IMR-90 (cell line): ENCODE measurements at regions not wholly inside any gene's neighbourhood (a gene's known extent, or its start where the extent isn't known, plus 50 kb on each side); places are given as distances from the start of the nearest gene placed in this dataset.

Source experiments
- ATAC-seq: fragments of 200-7000 bp; cut with Tn5 transposase; 2 replicates; pipeline ENCODE4 v1.9.1; 2020; ENCODE audit warnings: low read depth, mild to moderate bottlenecking, moderate library complexity
- BruUV-seq: library from RNA; stranded (reverse); fragments of 400-500 nt; replicated peaks from 2 replicates; lab custom pipeline; 2021; lab: Mats Ljungman, UMichigan
- CTCF ChIA-PET: fragments of 300-600 bp; formaldehyde crosslinking; extraction: SDS; loops from one replicate; lab custom pipeline; 2021; ENCODE audit warnings: antibody characterized with exemption; lab: Yijun Ruan, JAX
- POLR2A ChIA-PET: fragments of 300-600 bp; sonication (Branson Sonifier 250); formaldehyde crosslinking; loops from one replicate; lab custom pipeline; 2022; ENCODE audit warnings: antibody characterized with exemption; ENCODE audit not compliant: unreplicated experiment; lab: Charles Lee
- DNase-seq: peaks from one replicate; pipeline ENCODE4 v3.0.0; 2013
- H2AFZ ChIP-seq: replicated peaks from 2 replicates; pipeline ENCODE3; 2013; ENCODE audit warnings: low read length, mild to moderate bottlenecking; ENCODE audit not compliant: poor library complexity
- H2AK5ac ChIP-seq: 2 replicates; pipeline ENCODE4 v1.6.1; 2013; ENCODE audit warnings: low read depth, low read length, inconsistent platforms
- H2AK9ac ChIP-seq: replicated peaks from 2 replicates; pipeline ENCODE3; 2013; ENCODE audit warnings: mild to moderate bottlenecking, low read depth, low read length, moderate library complexity; ENCODE audit not compliant: poor library complexity
- H2BK120ac ChIP-seq: 2 replicates; pipeline ENCODE4 v1.6.1; 2013; ENCODE audit warnings: low read depth, low read length, inconsistent platforms
- H2BK15ac ChIP-seq: 3 replicates; pipeline ENCODE4 v1.6.1; 2013; ENCODE audit warnings: low read depth, low read length, inconsistent platforms
- H2BK20ac ChIP-seq: 2 replicates; pipeline ENCODE4 v1.6.1; 2013; ENCODE audit warnings: low read depth, mild to moderate bottlenecking, inconsistent platforms, low read length, moderate library complexity
- H2BK5ac ChIP-seq: 2 replicates; pipeline ENCODE4 v1.6.1; 2013; ENCODE audit warnings: mild to moderate bottlenecking, low read depth, low read length, inconsistent platforms; ENCODE audit not compliant: poor library complexity, severe bottlenecking
- H3K14ac ChIP-seq: replicated peaks from 2 replicates; pipeline ENCODE4 v1.6.1; 2013; ENCODE audit warnings: low read depth, low read length, inconsistent platforms
- H3K18ac ChIP-seq: 2 replicates; pipeline ENCODE4 v1.6.1; 2013; ENCODE audit warnings: low read depth, low read length, control low read depth
- H3K23ac ChIP-seq: 2 replicates; pipeline ENCODE4 v1.6.1; 2013; ENCODE audit warnings: low read depth, low read length, inconsistent platforms
- H3K27ac ChIP-seq: 2 replicates; pipeline ENCODE4 v1.5.1; 2013; ENCODE audit warnings: mild to moderate bottlenecking, control low read depth, low read length; ENCODE audit not compliant: insufficient read depth
- H3K27me3 ChIP-seq: 2 replicates; pipeline ENCODE4 v1.6.1; 2013; ENCODE audit warnings: low read length; ENCODE audit not compliant: control insufficient read depth, insufficient read depth
- H3K36me3 ChIP-seq: 2 replicates; pipeline ENCODE4 v1.6.1; 2013; ENCODE audit warnings: low read length, mixed read lengths; ENCODE audit not compliant: control insufficient read depth, insufficient read depth
- H3K4ac ChIP-seq: 2 replicates; pipeline ENCODE4 v1.6.1; 2013; ENCODE audit warnings: low read depth, low read length, inconsistent platforms
- H3K4me1 ChIP-seq: 2 replicates; pipeline ENCODE4 v1.6.1; 2013; ENCODE audit warnings: low read length, mixed read lengths; ENCODE audit not compliant: control insufficient read depth, insufficient read depth
- H3K4me2 ChIP-seq: 2 replicates; pipeline ENCODE4 v1.6.1; 2013; ENCODE audit warnings: low read depth, mild to moderate bottlenecking, control low read depth, low read length, moderate library complexity
- H3K4me3 ChIP-seq: 2 replicates; pipeline ENCODE4 v1.5.1; 2013; ENCODE audit warnings: low read depth, mild to moderate bottlenecking, control low read depth, low read length, moderate library complexity; ENCODE audit not compliant: insufficient read depth
- H3K56ac ChIP-seq: 2 replicates; pipeline ENCODE4 v1.6.1; 2013; ENCODE audit warnings: low read length, inconsistent platforms; ENCODE audit not compliant: insufficient read depth; ENCODE audit errors: extremely low read depth
- H3K79me1 ChIP-seq, 2 experiments: 2 replicates each; pipeline ENCODE4 v1.6.1; 2013; ENCODE audit warnings: low read length in 2 of 2, inconsistent platforms in 1 of 2, low read depth in 1 of 2
- H3K9ac ChIP-seq: 2 replicates; pipeline ENCODE4 v1.6.1; 2013; ENCODE audit warnings: low read depth, low read length, control low read depth
- H3K9me1 ChIP-seq: 2 replicates; pipeline ENCODE4 v1.6.1; 2013; ENCODE audit warnings: low read length, inconsistent platforms; ENCODE audit not compliant: insufficient read depth
- H3K9me3 ChIP-seq: 2 replicates; pipeline ENCODE4 v1.6.1; 2013; ENCODE audit warnings: low read length; ENCODE audit not compliant: control insufficient read depth, insufficient read depth
- H4K20me1 ChIP-seq: 2 replicates; pipeline ENCODE4 v1.6.1; 2013; ENCODE audit warnings: low read length, inconsistent platforms; ENCODE audit not compliant: insufficient read depth
- H4K5ac ChIP-seq: 2 replicates; pipeline ENCODE4 v1.6.1; 2013; ENCODE audit warnings: mild to moderate bottlenecking, low read depth, low read length, control low read depth
- H4K8ac ChIP-seq, 2 experiments: 2 replicates each; pipeline ENCODE4 v1.6.1; 2013; ENCODE audit warnings: low read depth in 2 of 2, low read length in 2 of 2, control low read depth in 1 of 2, inconsistent platforms in 1 of 2
- H4K91ac ChIP-seq: 2 replicates; pipeline ENCODE4 v1.6.1; 2013; ENCODE audit warnings: low read depth, low read length, inconsistent platforms; ENCODE audit not compliant: insufficient read depth
- BHLHE40 ChIP-seq: fragments of 150-350 bp; IDR thresholded peaks from 2 replicates; pipeline ENCODE4 v1.6.1; 2016; ENCODE audit warnings: mild to moderate bottlenecking, low read depth, low read length
- CEBPB ChIP-seq: IDR thresholded peaks from 2 replicates; pipeline ENCODE4 v1.6.1; 2012; ENCODE audit warnings: low read depth, low read length, improper control_type of control experiment
- CHD1 ChIP-seq: IDR thresholded peaks from 2 replicates; pipeline ENCODE4 v1.6.1; 2012; ENCODE audit warnings: low read depth, low read length, improper control_type of control experiment
- FOS ChIP-seq: fragments of 150-350 bp; IDR thresholded peaks from 2 replicates; pipeline ENCODE4 v1.6.1; 2016; ENCODE audit warnings: low read depth, low read length
- MAFK ChIP-seq: IDR thresholded peaks from 2 replicates; pipeline ENCODE4 v1.6.1; 2012; ENCODE audit warnings: low read depth, low read length, improper control_type of control experiment
- MXI1 ChIP-seq: IDR thresholded peaks from 2 replicates; pipeline ENCODE4 v1.6.1; 2012; ENCODE audit warnings: low read depth, mild to moderate bottlenecking, low read length, moderate library complexity, borderline replicate concordance
- NFE2L2 ChIP-seq: fragments of 150-350 bp; IDR thresholded peaks from 2 replicates; pipeline ENCODE4 v1.6.1; 2016; ENCODE audit warnings: low read depth, mild to moderate bottlenecking, low read length
- POLR2A ChIP-seq: IDR thresholded peaks from 2 replicates; pipeline ENCODE4 v1.6.1; 2012; ENCODE audit warnings: mild to moderate bottlenecking, low read depth, low read length
- RAD21 ChIP-seq: IDR thresholded peaks from 2 replicates; pipeline ENCODE4 v1.6.1; 2012; ENCODE audit warnings: low read length, improper control_type of control experiment
- RCOR1 ChIP-seq: IDR thresholded peaks from 2 replicates; pipeline ENCODE4 v1.6.1; 2012; ENCODE audit warnings: mild to moderate bottlenecking, low read length, improper control_type of control experiment; ENCODE audit not compliant: insufficient replicate concordance
- RFX5 ChIP-seq: IDR thresholded peaks from 2 replicates; pipeline ENCODE4 v1.8.0; 2012; ENCODE audit warnings: low read depth, mild to moderate bottlenecking, low read length, moderate library complexity
- SMC3 ChIP-seq: fragments of 150-350 bp; IDR thresholded peaks from 2 replicates; pipeline ENCODE4 v1.6.1; 2016; ENCODE audit warnings: low read depth, mild to moderate bottlenecking, antibody characterized with exemption, low read length, moderate library complexity
- WGBS, 2 experiments: methylation state at CpG; one replicate each; pipeline versions ENCODE4 v1.1.5 to v1.1.7; 2013; ENCODE audit warnings: missing lambda C conversion rate in 2 of 2; ENCODE audit not compliant: insufficient read length in 1 of 2; ENCODE audit errors: extremely low coverage in 2 of 2; 5-methylcytosine and 5-hydroxymethylcytosine counted together
- dilution Hi-C: fragments of 300-500 bp; cut with HindIII; formaldehyde crosslinking; loops from one replicate; pipeline ENCODE4 v1.14.3; 2018; ENCODE audit warnings: low sequenced_read_pairs; ENCODE audit not compliant: unreplicated experiment
- in situ Hi-C: fragments of 300-500 bp; cut with MboI; formaldehyde crosslinking; loops from 3 replicates; pipeline ENCODE4 v1.14.3; 2019; ENCODE audit warnings: low sequenced_read_pairs, inconsistent platforms, mixed read lengths
- intact Hi-C: fragments of 100-400 bp; cut with micrococcal nuclease; formaldehyde crosslinking; loops from 2 replicates; pipeline ENCODE4 v1.10.0; 2022
- TF ChIP-seq, protein P1 (sequence below): fragments of 150-350 bp; IDR thresholded peaks from 2 replicates; pipeline ENCODE4 v1.6.1; 2016; ENCODE audit warnings: low read depth, mild to moderate bottlenecking, low read length, moderate library complexity, borderline replicate concordance
- TF ChIP-seq, protein P2 (sequence below): conservative IDR thresholded peaks from 2 replicates; pipeline ENCODE4 v1.5.1; 2012; ENCODE audit warnings: mild to moderate bottlenecking, low read depth, low read length, improper control_type of control experiment

DNA sequence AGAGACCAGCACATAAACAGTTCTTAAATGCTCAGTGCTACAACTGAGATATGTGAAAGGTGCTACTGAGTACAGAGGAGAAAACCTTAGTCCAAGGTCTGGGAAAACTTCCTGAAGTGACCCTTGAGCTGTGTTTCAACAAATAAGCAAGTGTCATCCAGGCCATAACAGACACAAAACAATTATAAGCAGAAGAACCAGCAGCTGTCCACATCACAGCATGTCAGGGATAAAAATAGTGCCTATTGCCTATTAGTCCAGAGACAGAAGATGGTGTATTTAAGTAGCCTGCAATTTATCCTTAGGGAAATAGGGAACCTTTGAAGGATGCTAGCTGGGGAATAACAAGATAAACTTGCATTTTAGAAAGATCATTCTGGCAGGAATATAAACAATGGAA, 237.8 kb downstream of the SPTSSA start (continued):
- TF ChIP-seq CEBPB (no peak), RCOR1 (no peak), RAD21 (no peak), FOS (no peak), MAFK (no peak), NFE2L2 (no peak)

DNA sequence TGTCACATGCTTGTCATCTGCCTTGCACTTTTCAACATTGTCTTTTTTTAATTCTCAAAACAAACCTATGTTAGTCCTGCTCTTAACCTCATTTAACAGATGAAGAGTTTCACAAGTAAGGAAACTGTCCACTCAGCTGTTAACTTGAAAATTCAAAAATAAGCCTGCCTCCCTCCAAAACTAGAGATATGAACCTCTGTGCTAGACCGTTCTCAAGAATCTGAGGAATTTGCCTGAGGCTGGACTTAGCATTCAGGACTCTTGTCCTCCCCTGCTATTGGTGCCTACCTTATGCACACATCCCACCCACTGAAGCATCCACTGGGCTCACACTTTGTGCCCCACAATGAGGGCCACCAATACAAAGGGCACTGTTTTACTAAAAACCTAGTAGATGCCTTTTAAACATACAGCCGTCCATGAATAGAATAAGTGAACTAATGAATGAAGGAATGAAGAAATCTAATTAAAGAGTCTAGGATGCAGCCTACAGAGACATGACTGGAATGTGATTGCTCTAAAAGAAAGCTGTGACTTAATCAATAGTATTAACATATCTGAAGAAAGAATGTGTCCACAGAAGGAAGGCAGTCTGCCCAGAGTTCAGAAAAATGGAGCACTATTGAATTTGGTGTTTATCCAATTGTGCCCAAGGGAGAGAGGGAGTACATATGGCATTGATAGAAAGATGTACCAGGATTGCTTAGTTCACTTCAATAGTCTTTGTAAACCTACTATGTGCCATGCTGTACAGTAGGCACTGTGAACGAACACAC, 238.5 kb downstream of the SPTSSA start:
- in situ Hi-C loops = loop anchor here (10.0 kb wide), 1 partner anchor 379 kb away; no protein-coding TSS in a partner anchor
- DNase-seq (no peak), ATAC-seq (no peak)
- Histone ChIP-seq H2BK120ac (no peak overlapping the region), H3K9ac (no peak overlapping the region), H3K9me1 (no peaks in the 10 kb centered on the region), H3K79me1 (no peaks in the 10 kb centered on the region), H2BK20ac (no peak overlapping the region), H3K9me3 (no peaks in the 10 kb centered on the region), H3K4me2 (no peak overlapping the region), H3K4ac (no peak overlapping the region), H3K56ac (no peak overlapping the region), H2AFZ (no peak overlapping the region), H2BK15ac (no peak overlapping the region), H2AK5ac (no peak overlapping the region), H4K91ac (no peak overlapping the region), H2AK9ac (no peak overlapping the region), H4K5ac (no peak overlapping the region), H4K8ac (no peak overlapping the region), H4K20me1 (no peaks in the 10 kb centered on the region), H3K14ac (no peak overlapping the region), H3K18ac (no peak overlapping the region), H3K27ac (no peak overlapping the region), H3K4me3 (no peak overlapping the region), H3K4me1 (no peaks in the 10 kb centered on the region), H3K23ac (no peak overlapping the region), H3K36me3 (no peaks in the 10 kb centered on the region), H3K27me3 (peaks cover 5% of the 10 kb centered on the region; the same call in 1 of the 2 replicates), H2BK5ac (no peak overlapping the region)
- dilution Hi-C loops = no loop called here
- ChIA-PET CTCF (no interaction called here), POLR2A (no interaction called here)
- TF ChIP-seq NFE2L2 (no peak), RCOR1 (no peak), SMC3 (no peak), POLR2A (no peak), MXI1 (no peak), FOS (no peak), CEBPB (no peak), RFX5 (no peak), CHD1 (no peak), BHLHE40 (no peak)
- TF ChIP-seq, protein P1, sequence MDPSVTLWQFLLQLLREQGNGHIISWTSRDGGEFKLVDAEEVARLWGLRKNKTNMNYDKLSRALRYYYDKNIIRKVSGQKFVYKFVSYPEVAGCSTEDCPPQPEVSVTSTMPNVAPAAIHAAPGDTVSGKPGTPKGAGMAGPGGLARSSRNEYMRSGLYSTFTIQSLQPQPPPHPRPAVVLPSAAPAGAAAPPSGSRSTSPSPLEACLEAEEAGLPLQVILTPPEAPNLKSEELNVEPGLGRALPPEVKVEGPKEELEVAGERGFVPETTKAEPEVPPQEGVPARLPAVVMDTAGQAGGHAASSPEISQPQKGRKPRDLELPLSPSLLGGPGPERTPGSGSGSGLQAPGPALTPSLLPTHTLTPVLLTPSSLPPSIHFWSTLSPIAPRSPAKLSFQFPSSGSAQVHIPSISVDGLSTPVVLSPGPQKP = no peak
- TF ChIP-seq, protein P2, sequence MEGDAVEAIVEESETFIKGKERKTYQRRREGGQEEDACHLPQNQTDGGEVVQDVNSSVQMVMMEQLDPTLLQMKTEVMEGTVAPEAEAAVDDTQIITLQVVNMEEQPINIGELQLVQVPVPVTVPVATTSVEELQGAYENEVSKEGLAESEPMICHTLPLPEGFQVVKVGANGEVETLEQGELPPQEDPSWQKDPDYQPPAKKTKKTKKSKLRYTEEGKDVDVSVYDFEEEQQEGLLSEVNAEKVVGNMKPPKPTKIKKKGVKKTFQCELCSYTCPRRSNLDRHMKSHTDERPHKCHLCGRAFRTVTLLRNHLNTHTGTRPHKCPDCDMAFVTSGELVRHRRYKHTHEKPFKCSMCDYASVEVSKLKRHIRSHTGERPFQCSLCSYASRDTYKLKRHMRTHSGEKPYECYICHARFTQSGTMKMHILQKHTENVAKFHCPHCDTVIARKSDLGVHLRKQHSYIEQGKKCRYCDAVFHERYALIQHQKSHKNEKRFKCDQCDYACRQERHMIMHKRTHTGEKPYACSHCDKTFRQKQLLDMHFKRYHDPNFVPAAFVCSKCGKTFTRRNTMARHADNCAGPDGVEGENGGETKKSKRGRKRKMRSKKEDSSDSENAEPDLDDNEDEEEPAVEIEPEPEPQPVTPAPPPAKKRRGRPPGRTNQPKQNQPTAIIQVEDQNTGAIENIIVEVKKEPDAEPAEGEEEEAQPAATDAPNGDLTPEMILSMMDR = no peak
- intact Hi-C loops = no loop called here
- no TSS peak for BruUV-seq
- WGBS, 2 experiments = no CpG with 5 or more reads among the region's 3 CpGs
